GM12878 (cell line): ENCODE measurements at regions not wholly inside any gene's neighbourhood (a gene's known extent, or its start where the extent isn't known, plus 50 kb on each side); places are given as distances from the start of the nearest gene placed in this dataset.
A peak's percentile ranks its signal among the peaks of the same experiment; 100 is the strongest.

Source experiments
- CBFB ChIP-seq: IDR thresholded peaks from 2 replicates; pipeline ENCODE4 v1.6.1; 2016; ENCODE audit warnings: antibody characterized with exemption, low read depth
- CHD4 ChIP-seq: fragments of 200-600 bp; sonication (generic); IDR thresholded peaks from 2 replicates; pipeline ENCODE4 v1.6.1; 2016; ENCODE audit warnings: mild to moderate bottlenecking
- FOXK2 ChIP-seq: fragments of 450-650 bp; IDR thresholded peaks from 2 replicates; pipeline ENCODE4 v1.6.1; 2017; ENCODE audit warnings: mild to moderate bottlenecking, moderate library complexity
- IKZF1 ChIP-seq: fragments of 450-650 bp; conservative IDR thresholded peaks from 2 replicates; pipeline ENCODE4 v1.6.1; 2017; ENCODE audit warnings: antibody characterized with exemption, mild to moderate bottlenecking
- MEF2A ChIP-seq: IDR thresholded peaks from 2 replicates; pipeline ENCODE4 v1.6.1; 2011; ENCODE audit warnings: low read depth, mild to moderate bottlenecking, low read length, moderate library complexity; ENCODE audit not compliant: insufficient read depth
- MEF2B ChIP-seq: fragments of 450-650 bp; IDR thresholded peaks from 2 replicates; pipeline ENCODE4 v1.6.1; 2018; ENCODE audit warnings: mild to moderate bottlenecking, moderate library complexity; ENCODE audit not compliant: partially characterized antibody, poor library complexity, severe bottlenecking
- MTA2 ChIP-seq: fragments of 450-650 bp; IDR thresholded peaks from 2 replicates; pipeline ENCODE4 v1.6.1; 2016; ENCODE audit warnings: low read depth, mild to moderate bottlenecking, moderate library complexity
- NFIC ChIP-seq: IDR thresholded peaks from 2 replicates; pipeline ENCODE4 v1.6.1; 2012; ENCODE audit warnings: low read depth, mild to moderate bottlenecking, inconsistent platforms, low read length, moderate library complexity
- NR2F1 ChIP-seq: fragments of 450-650 bp; conservative IDR thresholded peaks from 2 replicates; pipeline ENCODE4 v1.6.1; 2017; ENCODE audit warnings: mild to moderate bottlenecking
- POLR2A ChIP-seq: IDR thresholded peaks from 2 replicates; pipeline ENCODE4 v1.6.1; 2011; ENCODE audit warnings: low read depth, mild to moderate bottlenecking, low read length
- RELA ChIP-seq: fragments of 450-650 bp; IDR thresholded peaks from 2 replicates; pipeline ENCODE4 v1.8.0; 2014; ENCODE audit warnings: borderline replicate concordance; ENCODE audit not compliant: partially characterized antibody
- SREBF1 ChIP-seq: IDR thresholded peaks from 2 replicates; pipeline ENCODE4 v1.6.1; 2012; ENCODE audit warnings: mild to moderate bottlenecking, low read length
- SREBF2 ChIP-seq: IDR thresholded peaks from 2 replicates; pipeline ENCODE4 v1.6.1; 2012; ENCODE audit warnings: mild to moderate bottlenecking, low read length
- TCF3 ChIP-seq: IDR thresholded peaks from 2 replicates; pipeline ENCODE4 v1.6.1; 2012; ENCODE audit warnings: low read depth, mild to moderate bottlenecking, low read length, borderline replicate concordance; ENCODE audit not compliant: insufficient read depth
- YBX1 ChIP-seq: fragments of 450-650 bp; IDR thresholded peaks from 2 replicates; pipeline ENCODE4 v1.6.1; 2016; ENCODE audit warnings: antibody characterized with exemption
- YY1 ChIP-seq: IDR thresholded peaks from 2 replicates; pipeline ENCODE4 v1.6.1; 2011; ENCODE audit warnings: low read depth, mild to moderate bottlenecking, low read length
- ZBED1 ChIP-seq: IDR thresholded peaks from 2 replicates; pipeline ENCODE4 v1.6.1; 2016; ENCODE audit warnings: borderline replicate concordance
- ZNF384 ChIP-seq: IDR thresholded peaks from 2 replicates; pipeline ENCODE4 v1.6.1; 2012; ENCODE audit warnings: low read depth, mild to moderate bottlenecking, low read length, improper control_type of control experiment, borderline replicate concordance
- ZSCAN29 ChIP-seq: fragments of 450-650 bp; IDR thresholded peaks from 2 replicates; pipeline ENCODE4 v1.6.1; 2017; ENCODE audit warnings: mild to moderate bottlenecking, moderate library complexity
- TF ChIP-seq, protein P1 (sequence below): IDR thresholded peaks from 2 replicates; pipeline ENCODE4 v1.6.1; 2012; ENCODE audit warnings: low read depth, low read length, improper control_type of control experiment
- TF ChIP-seq, protein P2 (sequence below): IDR thresholded peaks from 2 replicates; pipeline ENCODE4 v1.6.1; 2012; ENCODE audit warnings: mild to moderate bottlenecking, low read depth, low read length
- TF ChIP-seq, protein P3 (sequence below): IDR thresholded peaks from 2 replicates; pipeline ENCODE4 v1.6.1; 2011; ENCODE audit warnings: low read depth, low read length, improper control_type of control experiment, borderline replicate concordance
- TF ChIP-seq, protein P4 (sequence below): fragments of 450-650 bp; IDR thresholded peaks from 2 replicates; pipeline ENCODE4 v1.6.1; 2017; ENCODE audit warnings: antibody characterized with exemption, mild to moderate bottlenecking, moderate library complexity

GRCh38 chr2:111226876-111227700 lies 106.4 kb downstream of the BCL2L11 start (continued):
- TF ChIP-seq, protein P1, sequence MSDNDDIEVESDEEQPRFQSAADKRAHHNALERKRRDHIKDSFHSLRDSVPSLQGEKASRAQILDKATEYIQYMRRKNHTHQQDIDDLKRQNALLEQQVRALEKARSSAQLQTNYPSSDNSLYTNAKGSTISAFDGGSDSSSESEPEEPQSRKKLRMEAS: no peak
- TF ChIP-seq ZBED1 (no peak), TCF3 (no peak), POLR2A (no peak), CBFB (no peak), YBX1 (no peak), MEF2A (0 out of 2 replicates have a peak, but pooled peaks have one; percentile 27), RELA (no peak), MEF2B (peak; percentile 38), CHD4 (no peak), FOXK2 (no peak), IKZF1 (peak; percentile 86), ZNF384 (no peak), YY1 (no peak), MTA2 (peak; percentile 49; the same call in 1 of the 2 replicates), NR2F1 (0 out of 2 replicates have a peak, but pooled peaks have one; percentile 14), ZSCAN29 (no peak), NFIC (0 out of 2 replicates have a peak, but pooled peaks have one; percentile 27), SREBF2 (no peak), SREBF1 (no peak)
- TF ChIP-seq, protein P2, sequence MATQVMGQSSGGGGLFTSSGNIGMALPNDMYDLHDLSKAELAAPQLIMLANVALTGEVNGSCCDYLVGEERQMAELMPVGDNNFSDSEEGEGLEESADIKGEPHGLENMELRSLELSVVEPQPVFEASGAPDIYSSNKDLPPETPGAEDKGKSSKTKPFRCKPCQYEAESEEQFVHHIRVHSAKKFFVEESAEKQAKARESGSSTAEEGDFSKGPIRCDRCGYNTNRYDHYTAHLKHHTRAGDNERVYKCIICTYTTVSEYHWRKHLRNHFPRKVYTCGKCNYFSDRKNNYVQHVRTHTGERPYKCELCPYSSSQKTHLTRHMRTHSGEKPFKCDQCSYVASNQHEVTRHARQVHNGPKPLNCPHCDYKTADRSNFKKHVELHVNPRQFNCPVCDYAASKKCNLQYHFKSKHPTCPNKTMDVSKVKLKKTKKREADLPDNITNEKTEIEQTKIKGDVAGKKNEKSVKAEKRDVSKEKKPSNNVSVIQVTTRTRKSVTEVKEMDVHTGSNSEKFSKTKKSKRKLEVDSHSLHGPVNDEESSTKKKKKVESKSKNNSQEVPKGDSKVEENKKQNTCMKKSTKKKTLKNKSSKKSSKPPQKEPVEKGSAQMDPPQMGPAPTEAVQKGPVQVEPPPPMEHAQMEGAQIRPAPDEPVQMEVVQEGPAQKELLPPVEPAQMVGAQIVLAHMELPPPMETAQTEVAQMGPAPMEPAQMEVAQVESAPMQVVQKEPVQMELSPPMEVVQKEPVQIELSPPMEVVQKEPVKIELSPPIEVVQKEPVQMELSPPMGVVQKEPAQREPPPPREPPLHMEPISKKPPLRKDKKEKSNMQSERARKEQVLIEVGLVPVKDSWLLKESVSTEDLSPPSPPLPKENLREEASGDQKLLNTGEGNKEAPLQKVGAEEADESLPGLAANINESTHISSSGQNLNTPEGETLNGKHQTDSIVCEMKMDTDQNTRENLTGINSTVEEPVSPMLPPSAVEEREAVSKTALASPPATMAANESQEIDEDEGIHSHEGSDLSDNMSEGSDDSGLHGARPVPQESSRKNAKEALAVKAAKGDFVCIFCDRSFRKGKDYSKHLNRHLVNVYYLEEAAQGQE: no peak
- TF ChIP-seq, protein P3, sequence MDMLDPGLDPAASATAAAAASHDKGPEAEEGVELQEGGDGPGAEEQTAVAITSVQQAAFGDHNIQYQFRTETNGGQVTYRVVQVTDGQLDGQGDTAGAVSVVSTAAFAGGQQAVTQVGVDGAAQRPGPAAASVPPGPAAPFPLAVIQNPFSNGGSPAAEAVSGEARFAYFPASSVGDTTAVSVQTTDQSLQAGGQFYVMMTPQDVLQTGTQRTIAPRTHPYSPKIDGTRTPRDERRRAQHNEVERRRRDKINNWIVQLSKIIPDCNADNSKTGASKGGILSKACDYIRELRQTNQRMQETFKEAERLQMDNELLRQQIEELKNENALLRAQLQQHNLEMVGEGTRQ: no peak
- TF ChIP-seq, protein P4, sequence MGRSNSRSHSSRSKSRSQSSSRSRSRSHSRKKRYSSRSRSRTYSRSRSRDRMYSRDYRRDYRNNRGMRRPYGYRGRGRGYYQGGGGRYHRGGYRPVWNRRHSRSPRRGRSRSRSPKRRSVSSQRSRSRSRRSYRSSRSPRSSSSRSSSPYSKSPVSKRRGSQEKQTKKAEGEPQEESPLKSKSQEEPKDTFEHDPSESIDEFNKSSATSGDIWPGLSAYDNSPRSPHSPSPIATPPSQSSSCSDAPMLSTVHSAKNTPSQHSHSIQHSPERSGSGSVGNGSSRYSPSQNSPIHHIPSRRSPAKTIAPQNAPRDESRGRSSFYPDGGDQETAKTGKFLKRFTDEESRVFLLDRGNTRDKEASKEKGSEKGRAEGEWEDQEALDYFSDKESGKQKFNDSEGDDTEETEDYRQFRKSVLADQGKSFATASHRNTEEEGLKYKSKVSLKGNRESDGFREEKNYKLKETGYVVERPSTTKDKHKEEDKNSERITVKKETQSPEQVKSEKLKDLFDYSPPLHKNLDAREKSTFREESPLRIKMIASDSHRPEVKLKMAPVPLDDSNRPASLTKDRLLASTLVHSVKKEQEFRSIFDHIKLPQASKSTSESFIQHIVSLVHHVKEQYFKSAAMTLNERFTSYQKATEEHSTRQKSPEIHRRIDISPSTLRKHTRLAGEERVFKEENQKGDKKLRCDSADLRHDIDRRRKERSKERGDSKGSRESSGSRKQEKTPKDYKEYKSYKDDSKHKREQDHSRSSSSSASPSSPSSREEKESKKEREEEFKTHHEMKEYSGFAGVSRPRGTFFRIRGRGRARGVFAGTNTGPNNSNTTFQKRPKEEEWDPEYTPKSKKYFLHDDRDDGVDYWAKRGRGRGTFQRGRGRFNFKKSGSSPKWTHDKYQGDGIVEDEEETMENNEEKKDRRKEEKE: no peak
